ENCODE measurements at regions not wholly inside any gene's neighbourhood (a gene's known extent, or its start where the extent isn't known, plus 50 kb on each side); places are given as distances from the start of the nearest gene placed in this dataset.

DNA sequence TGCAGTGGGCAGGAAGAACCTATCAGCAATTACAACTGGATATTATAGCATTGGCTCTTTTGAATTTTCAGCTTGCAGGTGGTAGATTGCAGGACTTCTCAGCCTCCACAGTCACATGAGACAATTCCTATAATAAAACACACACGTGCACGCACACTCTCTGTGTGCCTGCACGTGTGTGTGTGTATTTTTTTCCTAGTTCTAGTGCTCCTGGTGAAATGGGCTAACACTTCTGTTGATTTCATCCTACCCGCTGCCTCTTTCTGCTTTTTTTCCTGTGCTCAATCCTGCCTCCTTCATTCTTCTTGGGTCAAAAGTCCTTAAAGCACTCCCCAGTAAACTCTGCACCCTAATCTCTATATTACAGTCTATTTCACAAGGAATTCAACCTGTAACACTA is 320.1 kb downstream of the OSTF1 start:
- TF ChIP-seq POLR2A (IDR thresholded peaks at IDR 0.05; ENCODE audit: borderline replicate concordance, extremely low read depth, insufficient read depth, insufficient read length) (no peak), EZH2phosphoT487 (IDR thresholded peaks at IDR 0.05; ENCODE audit: borderline replicate concordance) (no peak)
- TF ChIP-seq, protein P1, sequence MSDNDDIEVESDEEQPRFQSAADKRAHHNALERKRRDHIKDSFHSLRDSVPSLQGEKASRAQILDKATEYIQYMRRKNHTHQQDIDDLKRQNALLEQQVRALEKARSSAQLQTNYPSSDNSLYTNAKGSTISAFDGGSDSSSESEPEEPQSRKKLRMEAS (IDR thresholded peaks at IDR 0.05), result no peak
